Ishikawa (cell line): ENCODE measurements at regions not wholly inside any gene's neighbourhood (a gene's known extent, or its start where the extent isn't known, plus 50 kb on each side); places are given as distances from the start of the nearest gene placed in this dataset.

Experiments
- CEBPB ChIP-seq: IDR thresholded peaks from 2 replicates; pipeline ENCODE4 v1.6.1; 2012
- CREB1 ChIP-seq: IDR thresholded peaks from 2 replicates; pipeline ENCODE4 v1.6.1; 2012; ENCODE audit warnings: low read depth
- EGR1 ChIP-seq: IDR thresholded peaks from 2 replicates; pipeline ENCODE4 v1.6.1; 2012
- EP300 ChIP-seq: IDR thresholded peaks from 2 replicates; pipeline ENCODE4 v1.6.1; 2012; ENCODE audit warnings: borderline replicate concordance
- MAX ChIP-seq: IDR thresholded peaks from 2 replicates; pipeline ENCODE4 v1.6.1; 2012
- RAD21 ChIP-seq: IDR thresholded peaks from 2 replicates; pipeline ENCODE4 v1.6.1; 2012; ENCODE audit warnings: low read depth
- REST ChIP-seq: IDR thresholded peaks from 2 replicates; pipeline ENCODE4 v1.6.1; 2012; ENCODE audit warnings: low read depth, mild to moderate bottlenecking
- TAF1 ChIP-seq: IDR thresholded peaks from 2 replicates; pipeline ENCODE4 v1.6.1; 2012; ENCODE audit warnings: low read depth, mild to moderate bottlenecking
- YY1 ChIP-seq: IDR thresholded peaks from 2 replicates; pipeline ENCODE4 v1.6.1; 2012; ENCODE audit warnings: low read depth

- TF ChIP-seq EP300: no peak
- no peak for TF ChIP-seq MAX
- TF ChIP-seq REST: no peak
- TF ChIP-seq RAD21: no peak
- no peak for TF ChIP-seq TAF1
- TF ChIP-seq EGR1: no peak
- TF ChIP-seq YY1: no peak
- no peak for TF ChIP-seq CREB1
- no peak for TF ChIP-seq CEBPB
Measured at GRCh38 chr9:86755561-86755941, 191.8 kb downstream of the GAS1 start.
